Activated CD4-positive, alpha-beta memory T cell treated with anti-CD3 and anti-CD28 coated beads for 36 hours (primary cell): ENCODE measurements at regions not wholly inside any gene's neighbourhood (a gene's known extent, or its start where the extent isn't known, plus 50 kb on each side); places are given as distances from the start of the nearest gene placed in this dataset.

Experiments used
- CTCF ChIA-PET: fragments of 350-600 bp; sonication (Branson Sonifier 250); formaldehyde crosslinking; loops from one replicate; lab custom pipeline; 2021; ENCODE audit warnings: antibody characterized with exemption, inconsistent platforms; lab: Charles Lee
- POLR2A ChIA-PET: fragments of 350-600 bp; sonication (Branson Sonifier 250); formaldehyde crosslinking; loops from one replicate; lab custom pipeline; 2021; ENCODE audit warnings: antibody characterized with exemption; lab: Charles Lee
- DNase-seq: peaks from one replicate; pipeline ENCODE4 v3.0.0-alpha.2; 2020
- H3K27ac Mint-ChIP-seq: one replicate; pipeline ENCODE4 v1.8.0; 2021; ENCODE audit warnings: mixed read lengths
- H3K27me3 Mint-ChIP-seq: one replicate; pipeline ENCODE4 v1.8.0; 2021; ENCODE audit warnings: mixed read lengths
- H3K36me3 Mint-ChIP-seq: one replicate; pipeline ENCODE4 v1.8.0; 2021; ENCODE audit warnings: mixed read lengths
- H3K4me1 Mint-ChIP-seq: one replicate; pipeline ENCODE4 v1.8.0; 2021; ENCODE audit warnings: low read depth, mixed read lengths
- H3K4me3 Mint-ChIP-seq: one replicate; pipeline ENCODE4 v1.8.0; 2021; ENCODE audit warnings: mild to moderate bottlenecking, mixed read lengths
- H3K9me3 Mint-ChIP-seq: one replicate; pipeline ENCODE4 v1.8.0; 2021; ENCODE audit warnings: mixed read lengths
- intact Hi-C: fragments of 100-400 bp; cut with micrococcal nuclease; formaldehyde crosslinking; loops from one replicate; pipeline ENCODE4 v1.15.1; 2023

- no peaks in the 10 kb centered on the region for H3K36me3 Mint-ChIP-seq
- H3K4me3 Mint-ChIP-seq, result no peak overlapping the region
- no peak overlapping the region for H3K27ac Mint-ChIP-seq
- no peaks in the 10 kb centered on the region for H3K4me1 Mint-ChIP-seq
- peaks cover 3% of the 10 kb centered on the region for H3K27me3 Mint-ChIP-seq
- POLR2A ChIA-PET, result no interaction called here
- no peaks in the 10 kb centered on the region for H3K9me3 Mint-ChIP-seq
- intact Hi-C loops, result no loop called here
- CTCF ChIA-PET, result no interaction called here
- no peak for DNase-seq
Measured at GRCh38 chr6:166076625-166077024, 91.0 kb downstream of the TBXT start.

- no peak for DNase-seq
- Mint-ChIP-seq H3K36me3 (no peaks in the 10 kb centered on the region), H3K9me3 (no peaks in the 10 kb centered on the region), H3K4me1 (no peaks in the 10 kb centered on the region), H3K27ac (no peak overlapping the region), H3K4me3 (no peak overlapping the region), H3K27me3 (peaks cover 3% of the 10 kb centered on the region)
- intact Hi-C loops, result no loop called here
- CTCF ChIA-PET, result no interaction called here
- POLR2A ChIA-PET, result no interaction called here
Measured at GRCh38 chr6:166075925-166076324, 91.7 kb downstream of the TBXT start.

- intact Hi-C loops, result no loop called here
- H3K4me1 Mint-ChIP-seq, result no peaks in the 10 kb centered on the region
- no peaks in the 10 kb centered on the region for H3K36me3 Mint-ChIP-seq
- H3K9me3 Mint-ChIP-seq, result no peaks in the 10 kb centered on the region
- no peak overlapping the region for H3K4me3 Mint-ChIP-seq
- ChIA-PET CTCF (interaction anchor here (0.9 kb wide), 1 partner anchor 19 kb away, joined by 4 read pairs; no protein-coding TSS in a partner anchor), POLR2A (no interaction called here)
- H3K27ac Mint-ChIP-seq, result no peak overlapping the region
- DNase-seq, result no peak
- H3K27me3 Mint-ChIP-seq, result peaks cover 3% of the 10 kb centered on the region
Measured at GRCh38 chr6:166075186-166075585, 92.5 kb downstream of the TBXT start.

GRCh38 chr6:166073082-166073481 lies 94.6 kb downstream of the TBXT start:
- DNase-seq, result no peak
- Mint-ChIP-seq H3K4me3 (no peak overlapping the region), H3K27me3 (peaks cover 5% of the 10 kb centered on the region), H3K9me3 (peaks cover 8% of the 10 kb centered on the region), H3K4me1 (no peaks in the 10 kb centered on the region), H3K27ac (no peak overlapping the region), H3K36me3 (no peaks in the 10 kb centered on the region)
- CTCF ChIA-PET, result no interaction called here
- intact Hi-C loops, result no loop called here
- POLR2A ChIA-PET, result no interaction called here

- no peak overlapping the region for H3K4me3 Mint-ChIP-seq
- H3K9me3 Mint-ChIP-seq, result peaks cover 8% of the 10 kb centered on the region
- no peaks in the 10 kb centered on the region for H3K36me3 Mint-ChIP-seq
- no peak for DNase-seq
- intact Hi-C loops, result no loop called here
- CTCF ChIA-PET, result no interaction called here
- H3K27ac Mint-ChIP-seq, result no peak overlapping the region
- no peaks in the 10 kb centered on the region for H3K4me1 Mint-ChIP-seq
- POLR2A ChIA-PET, result no interaction called here
- peaks cover 2% of the 10 kb centered on the region for H3K27me3 Mint-ChIP-seq
Measured at GRCh38 chr6:166068768-166069167, 98.9 kb downstream of the TBXT start.

GRCh38 chr6:166058064-166058739 lies 109.4 kb downstream of the TBXT start:
- no peak for DNase-seq
- Mint-ChIP-seq H3K9me3 (peaks cover 19% of the 10 kb centered on the region), H3K4me3 (no peak overlapping the region), H3K27me3 (peaks cover 6% of the 10 kb centered on the region), H3K4me1 (no peaks in the 10 kb centered on the region), H3K27ac (no peak overlapping the region), H3K36me3 (no peaks in the 10 kb centered on the region)
- CTCF ChIA-PET, result no interaction called here
- POLR2A ChIA-PET, result no interaction called here
- intact Hi-C loops, result no loop called here

DNA sequence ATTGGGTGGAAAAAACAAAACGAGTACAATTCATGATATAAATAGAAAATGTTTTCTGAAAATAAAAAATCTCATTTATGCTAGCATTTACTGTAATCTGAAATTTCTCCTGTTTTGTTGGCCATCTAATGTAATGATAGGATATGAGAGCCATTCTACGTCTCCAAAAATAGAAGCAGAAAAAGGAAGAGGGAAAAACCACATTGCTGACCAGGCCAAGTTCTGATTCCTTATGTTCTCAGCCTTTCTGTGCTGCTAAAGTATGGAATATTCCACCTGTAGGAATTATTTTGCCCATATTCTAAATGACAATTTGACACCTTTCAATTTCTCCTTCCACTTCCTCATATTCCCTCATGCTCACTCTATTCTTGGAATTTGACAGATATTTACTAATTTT lies 110.2 kb downstream of the TBXT start:
- H3K4me1 Mint-ChIP-seq, result no peaks in the 10 kb centered on the region
- no peak overlapping the region for H3K27ac Mint-ChIP-seq
- CTCF ChIA-PET, result no interaction called here

GRCh38 chr6:166056637-166057036 lies 111.0 kb downstream of the TBXT start:
- ChIA-PET POLR2A (no interaction called here), CTCF (interaction anchor here (1.0 kb wide), 1 partner anchor 19 kb away, joined by 4 read pairs; no protein-coding TSS in a partner anchor)
- intact Hi-C loops, result no loop called here
- H3K36me3 Mint-ChIP-seq, result no peaks in the 10 kb centered on the region
- H3K27me3 Mint-ChIP-seq, result peaks cover 6% of the 10 kb centered on the region
- H3K4me3 Mint-ChIP-seq, result no peak overlapping the region
- no peak for DNase-seq
- H3K4me1 Mint-ChIP-seq, result no peaks in the 10 kb centered on the region
- peaks cover 28% of the 10 kb centered on the region for H3K9me3 Mint-ChIP-seq
- no peak overlapping the region for H3K27ac Mint-ChIP-seq

More for the DNA sequence above, 110.2 kb downstream of the TBXT start:
- POLR2A ChIA-PET, result no interaction called here
- Mint-ChIP-seq H3K27me3 (peaks cover 6% of the 10 kb centered on the region), H3K9me3 (peaks cover 21% of the 10 kb centered on the region), H3K4me3 (no peak overlapping the region), H3K36me3 (no peaks in the 10 kb centered on the region)
- intact Hi-C loops, result no loop called here
- DNase-seq, result no peak

GRCh38 chr6:166055801-166056200 lies 111.8 kb downstream of the TBXT start:
- POLR2A ChIA-PET, result no interaction called here
- Mint-ChIP-seq H3K36me3 (no peaks in the 10 kb centered on the region), H3K4me3 (no peak overlapping the region), H3K27ac (no peak overlapping the region), H3K9me3 (peaks cover 29% of the 10 kb centered on the region), H3K4me1 (no peaks in the 10 kb centered on the region), H3K27me3 (peaks cover 6% of the 10 kb centered on the region)
- CTCF ChIA-PET, result no interaction called here
- intact Hi-C loops, result no loop called here
- no peak for DNase-seq

DNA sequence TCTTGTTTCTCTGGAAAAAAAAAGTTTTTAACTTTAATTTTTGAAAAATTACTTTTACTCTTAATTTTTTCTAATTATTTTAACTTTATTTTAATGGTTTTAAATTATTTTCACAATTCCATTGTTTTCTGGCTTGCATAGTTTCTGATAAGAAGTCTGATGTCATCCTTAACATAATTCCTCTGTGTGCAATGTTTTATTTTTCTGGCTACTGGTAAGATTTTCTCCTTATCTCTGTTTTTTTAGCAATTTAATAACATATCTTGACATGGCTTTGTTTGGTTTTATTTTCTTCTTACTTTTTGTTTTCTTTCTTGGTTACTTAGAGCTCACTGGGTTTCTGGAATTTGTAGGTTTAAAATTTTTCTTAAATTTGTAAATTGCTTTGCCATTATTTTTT lies 114.8 kb downstream of the TBXT start:
- DNase-seq, result no peak
- CTCF ChIA-PET, result no interaction called here
- Mint-ChIP-seq H3K27me3 (peaks cover 3% of the 10 kb centered on the region), H3K4me1 (no peaks in the 10 kb centered on the region), H3K9me3 (peaks cover 31% of the 10 kb centered on the region), H3K27ac (no peak overlapping the region), H3K36me3 (no peaks in the 10 kb centered on the region), H3K4me3 (no peak overlapping the region)
- intact Hi-C loops, result no loop called here
- POLR2A ChIA-PET, result no interaction called here

- intact Hi-C loops, result no loop called here
- ChIA-PET POLR2A (no interaction called here), CTCF (interaction anchor here (0.6 kb wide), 1 partner anchor 84 kb away, joined by 3 read pairs; no protein-coding TSS in a partner anchor)
- no peaks in the 10 kb centered on the region for H3K36me3 Mint-ChIP-seq
- peaks cover 29% of the 10 kb centered on the region for H3K9me3 Mint-ChIP-seq
- no peak overlapping the region for H3K27ac Mint-ChIP-seq
- no peaks in the 10 kb centered on the region for H3K4me1 Mint-ChIP-seq
- H3K27me3 Mint-ChIP-seq, result peaks cover 1% of the 10 kb centered on the region
- DNase-seq, result no peak
- H3K4me3 Mint-ChIP-seq, result no peak overlapping the region
Measured at GRCh38 chr6:166050559-166050958, 117.1 kb downstream of the TBXT start.

- Mint-ChIP-seq H3K4me3 (no peak overlapping the region), H3K9me3 (peaks cover 7% of the 10 kb centered on the region), H3K36me3 (no peaks in the 10 kb centered on the region), H3K27ac (no peak overlapping the region), H3K27me3 (peaks cover 1% of the 10 kb centered on the region), H3K4me1 (no peaks in the 10 kb centered on the region)
- DNase-seq, result no peak
- intact Hi-C loops, result no loop called here
- POLR2A ChIA-PET, result no interaction called here
- CTCF ChIA-PET, result interaction anchor here (1.4 kb wide), 1 partner anchor 14 kb away, joined by 4 read pairs; no protein-coding TSS in a partner anchor
Measured at GRCh38 chr6:166046982-166047381, 120.7 kb downstream of the TBXT start.

DNA sequence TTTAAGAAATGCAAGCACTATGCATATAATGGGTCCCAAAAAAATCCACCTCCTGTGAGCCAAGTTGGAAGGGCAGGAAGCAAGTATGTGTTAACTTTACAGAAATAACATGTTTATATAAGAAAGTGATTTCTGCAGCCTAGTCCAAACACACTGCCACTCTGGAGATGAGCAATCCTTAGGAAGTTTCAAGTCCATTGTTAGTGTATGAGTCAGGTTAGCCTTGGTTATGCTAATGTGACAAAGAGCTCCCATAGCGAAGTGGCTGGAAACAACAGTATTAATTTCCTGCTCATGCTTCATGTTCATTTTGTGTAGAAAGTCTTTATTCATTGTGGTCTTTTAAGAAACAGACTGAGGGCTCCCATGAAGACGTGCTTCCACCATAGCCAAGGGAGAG lies 121.4 kb downstream of the TBXT start:
- POLR2A ChIA-PET, result no interaction called here
- no peaks in the 10 kb centered on the region for H3K4me1 Mint-ChIP-seq
- H3K4me3 Mint-ChIP-seq, result no peak overlapping the region
- H3K36me3 Mint-ChIP-seq, result no peaks in the 10 kb centered on the region
- no peak overlapping the region for H3K27ac Mint-ChIP-seq
- peaks cover 4% of the 10 kb centered on the region for H3K27me3 Mint-ChIP-seq
- CTCF ChIA-PET, result interaction anchor here (1.4 kb wide), 1 partner anchor 13 kb away, joined by 4 read pairs; no protein-coding TSS in a partner anchor
- no peak for DNase-seq
- intact Hi-C loops, result no loop called here
- peaks cover 2% of the 10 kb centered on the region for H3K9me3 Mint-ChIP-seq
